RWPE1 (cell line): ENCODE measurements at regions not wholly inside any gene's neighbourhood (a gene's known extent, or its start where the extent isn't known, plus 50 kb on each side); places are given as distances from the start of the nearest gene placed in this dataset.

Experiments used
- CTCF ChIA-PET: fragments of 350-600 bp; sonication (Branson Sonifier 250); formaldehyde crosslinking; extraction: SDS; loops from one replicate; lab custom pipeline; 2021; lab: Yijun Ruan, JAX
- POLR2A ChIA-PET: fragments of 400-600 bp; formaldehyde crosslinking; extraction: SDS; loops from one replicate; lab custom pipeline; 2020; ENCODE audit warnings: antibody characterized with exemption; ENCODE audit not compliant: low non-redundant PET; lab: Yijun Ruan, JAX
- DNase-seq: peaks from one replicate; pipeline ENCODE4 v3.0.0; 2012; ENCODE audit warnings: low spot score
- H3K27ac ChIP-seq: fragments of 450-650 bp; 2 replicates; pipeline ENCODE4 v1.5.1; 2017
- CTCF ChIP-seq: fragments of 450-650 bp; conservative IDR thresholded peaks from 2 replicates; pipeline ENCODE4 v1.5.1; 2017; ENCODE audit warnings: low read depth, mild to moderate bottlenecking

DNA sequence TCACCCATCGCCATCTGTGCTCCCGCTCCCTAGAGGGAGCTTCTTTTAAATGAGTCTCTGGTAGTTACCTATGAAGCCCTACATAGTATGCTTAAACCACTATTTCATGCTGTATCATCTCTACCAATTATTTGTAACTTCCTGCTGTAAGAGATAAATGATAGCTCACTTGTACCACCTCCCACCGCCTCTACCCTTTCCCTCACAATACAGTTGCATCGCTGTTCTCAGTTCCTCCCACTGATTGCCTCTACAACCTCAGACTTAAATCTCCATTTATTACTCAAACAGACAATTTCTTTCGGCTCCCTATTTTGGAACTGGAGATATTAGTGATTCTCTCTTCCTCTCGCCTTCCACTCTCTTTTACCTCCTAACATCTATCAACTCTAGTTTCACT, 222.9 kb upstream of the ZC3H12C start:
- ChIA-PET CTCF (interaction anchor here (0.5 kb wide), 1 partner anchor 515 kb away, joined by 3 read pairs; no protein-coding TSS in a partner anchor), POLR2A (no interaction called here)
- H3K27ac ChIP-seq = no peak overlapping the region
- no peak for DNase-seq
- TF ChIP-seq CTCF = no peak

GRCh38 chr11:109877043-109877442, 216.1 kb upstream of the ZC3H12C start:
- DNase-seq = no peak
- ChIA-PET POLR2A (no interaction called here), CTCF (no interaction called here)
- no peak overlapping the region for H3K27ac ChIP-seq
- no peak for TF ChIP-seq CTCF

DNA sequence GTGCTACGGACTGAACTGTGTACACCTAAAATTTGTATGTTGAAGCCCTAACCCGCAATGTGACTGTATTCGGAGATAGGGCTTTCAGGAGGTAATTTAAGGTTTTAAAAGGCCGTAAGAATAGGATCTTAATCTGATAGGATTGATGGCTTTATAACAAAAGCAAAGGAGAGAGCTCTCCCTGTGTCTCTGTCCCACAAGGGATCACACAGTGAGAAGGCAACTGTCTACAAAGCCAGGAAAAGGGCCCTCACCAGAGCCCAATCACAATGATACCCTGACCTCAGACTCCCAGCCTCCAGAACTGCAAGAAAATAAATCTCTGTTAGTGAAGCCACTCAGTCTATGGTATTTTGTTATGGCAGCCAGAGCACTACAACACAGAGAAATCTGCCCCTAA, 208.7 kb upstream of the ZC3H12C start:
- no peak for TF ChIP-seq CTCF
- POLR2A ChIA-PET = no interaction called here

GRCh38 chr11:109885006-109885405, 208.2 kb upstream of the ZC3H12C start:
- CTCF ChIA-PET = interaction anchor here (0.7 kb wide), 1 partner anchor 737 kb away, joined by 3 read pairs; no protein-coding TSS in a partner anchor
- POLR2A ChIA-PET = no interaction called here
- H3K27ac ChIP-seq = no peak overlapping the region
- no peak for DNase-seq
- TF ChIP-seq CTCF = no peak

More for the DNA sequence above, 208.7 kb upstream of the ZC3H12C start:
- CTCF ChIA-PET = interaction anchor here (0.7 kb wide), 1 partner anchor 10 kb away, joined by 3 read pairs; no protein-coding TSS in a partner anchor
- no peak for DNase-seq
- no peak overlapping the region for H3K27ac ChIP-seq

DNA sequence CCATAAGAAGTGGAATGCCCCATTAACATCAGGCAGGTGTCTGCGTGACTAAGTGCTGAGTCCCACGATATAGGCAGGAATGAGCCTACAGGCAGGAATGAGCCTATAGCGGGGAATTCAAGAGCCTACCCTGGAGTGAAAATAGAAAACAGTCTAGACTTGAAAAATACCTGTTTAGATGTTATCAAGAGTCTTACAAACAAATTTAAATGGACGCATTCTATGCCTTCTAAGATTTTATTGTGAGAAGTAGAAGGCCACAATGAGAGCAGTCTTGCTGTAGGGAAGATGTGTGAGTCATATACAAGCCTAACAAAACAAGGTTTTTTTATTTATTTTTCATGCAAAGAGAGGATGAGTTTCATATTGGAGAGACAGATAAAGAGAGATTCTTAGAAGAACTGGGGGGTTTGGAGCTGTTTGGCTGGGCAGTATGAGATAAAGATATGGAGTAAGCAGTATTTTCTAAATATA, 200.8 kb upstream of the ZC3H12C start:
- ChIA-PET CTCF (no interaction called here), POLR2A (no interaction called here)
- no peak overlapping the region for H3K27ac ChIP-seq
- no peak for TF ChIP-seq CTCF
- peak; percentile 78 for DNase-seq

GRCh38 chr11:109894242-109894641, 198.9 kb upstream of the ZC3H12C start:
- no peak for TF ChIP-seq CTCF
- ChIA-PET POLR2A (no interaction called here), CTCF (interaction anchor here (0.6 kb wide), 1 partner anchor 10 kb away, joined by 3 read pairs; no protein-coding TSS in a partner anchor)
- H3K27ac ChIP-seq = no peak overlapping the region
- DNase-seq = no peak

DNA sequence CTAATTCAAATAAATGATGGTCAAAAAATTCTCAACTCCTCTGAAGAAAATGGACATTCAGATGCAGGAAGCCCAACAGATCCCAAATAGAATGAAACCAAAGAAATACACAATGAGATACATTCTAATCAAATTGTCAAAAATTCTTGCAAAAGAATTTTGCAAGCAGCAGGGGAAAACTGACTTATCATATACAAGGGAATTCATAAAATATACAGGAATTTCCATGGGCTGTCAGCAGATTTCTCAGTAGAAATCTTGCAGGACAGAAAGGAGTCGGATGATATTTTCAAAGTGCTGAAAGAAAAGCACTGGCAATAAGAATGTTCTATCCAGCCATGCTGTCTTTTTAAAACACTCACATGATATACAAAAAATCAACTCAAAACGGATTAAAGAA, 194.6 kb upstream of the ZC3H12C start:
- TF ChIP-seq CTCF = no peak
- ChIA-PET CTCF (no interaction called here), POLR2A (no interaction called here)
- H3K27ac ChIP-seq = no peak overlapping the region
- DNase-seq = no peak
